ENCODE measurements at regions not wholly inside any gene's neighbourhood (a gene's known extent, or its start where the extent isn't known, plus 50 kb on each side); places are given as distances from the start of the nearest gene placed in this dataset.

- Histone ChIP-seq H3K4me3 (ENCODE audit: low read depth, low read length) (peak overlapping the region; percentile 60), H3K27me3 (replicated peaks; ENCODE audit: control insufficient read depth, insufficient read depth, low read length) (no peaks in the 10 kb centered on the region), H3K36me3 (ENCODE audit: control insufficient read depth, insufficient read depth, low read length) (no peaks in the 10 kb centered on the region), H3K4me1 (peaks cover 64% of the 10 kb centered on the region), H3K9me3 (no peaks in the 10 kb centered on the region)
- Mint-ChIP-seq H3K27ac (ENCODE audit: unreplicated experiment) (peak overlapping the region; percentile 87), H3K36me3 (ENCODE audit: insufficient read depth, unreplicated experiment) (no peaks in the 10 kb centered on the region), H3K27me3 (ENCODE audit: insufficient read depth, unreplicated experiment) (no peaks in the 10 kb centered on the region), H3K9me3 (ENCODE audit: unreplicated experiment) (no peaks in the 10 kb centered on the region), H3K4me1 (ENCODE audit: low read depth, unreplicated experiment) (peaks cover 42% of the 10 kb centered on the region), H3K4me3 (ENCODE audit: unreplicated experiment) (peak overlapping the region; percentile 75)
- ChIA-PET CTCF (interaction anchor here (0.5 to 2.2 kb wide), 7 partner anchors 12 to 246 kb away, joined by 3 to 12 read pairs (median 3); no protein-coding TSS in a partner anchor), POLR2A (interaction anchor here (0.5 to 1.3 kb wide), 3 partner anchors 14 to 50 kb away, joined by 3 to 11 read pairs (median 5); no protein-coding TSS in a partner anchor)
- intact Hi-C loops (cut with micrococcal nuclease; ENCODE audit: unreplicated experiment), result loop anchor here (1.0 kb wide), 1 partner anchor 14 kb away; no protein-coding TSS in a partner anchor
- TF ChIP-seq CTCF (IDR thresholded peaks at IDR 0.05; ENCODE audit: insufficient read depth in 1 of 2, low read depth in 1 of 2, low read length in 1 of 2, severe bottlenecking in 1 of 2, unreplicated experiment in 1 of 2), result peak in 1 of 2 experiments; percentile 31
- peak; percentile 92 for DNase-seq
- BruUV-seq (replicated peaks), result TSS peak; percentile 86
Observed at GRCh38 chr17:49901460-49902331, 53.8 kb upstream of the TAC4 start.

GRCh38 chr17:49903523-49903922 is 55.7 kb upstream of the TAC4 start:
- H3K27ac Mint-ChIP-seq (ENCODE audit: unreplicated experiment), result peak overlapping the region; percentile 87
- ChIA-PET POLR2A (no interaction called here), CTCF (interaction anchor here (1.0 kb wide), 1 partner anchor 9 kb away, joined by 3 read pairs; no protein-coding TSS in a partner anchor)
- H3K9me3 ChIP-seq, result no peaks in the 10 kb centered on the region
- BruUV-seq (replicated peaks), result no TSS peak
- peaks cover 30% of the 10 kb centered on the region for H3K4me1 Mint-ChIP-seq (ENCODE audit: low read depth, unreplicated experiment)
- peaks cover 46% of the 10 kb centered on the region for H3K4me1 ChIP-seq
- no peaks in the 10 kb centered on the region for H3K27me3 Mint-ChIP-seq (ENCODE audit: insufficient read depth, unreplicated experiment)
- no peak overlapping the region for H3K4me3 ChIP-seq (ENCODE audit: low read depth, low read length)
- intact Hi-C loops (cut with micrococcal nuclease; ENCODE audit: unreplicated experiment), result no loop called here
- H3K4me3 Mint-ChIP-seq (ENCODE audit: unreplicated experiment), result peak overlapping the region; percentile 75
- no peaks in the 10 kb centered on the region for H3K9me3 Mint-ChIP-seq (ENCODE audit: unreplicated experiment)
- no peak for DNase-seq
- no peak for TF ChIP-seq CTCF (IDR thresholded peaks at IDR 0.05; ENCODE audit: insufficient read depth in 1 of 2, low read depth in 1 of 2, low read length in 1 of 2, severe bottlenecking in 1 of 2, unreplicated experiment in 1 of 2)
- H3K36me3 ChIP-seq (ENCODE audit: control insufficient read depth, insufficient read depth, low read length), result no peaks in the 10 kb centered on the region
- no peaks in the 10 kb centered on the region for H3K27me3 ChIP-seq (replicated peaks; ENCODE audit: control insufficient read depth, insufficient read depth, low read length)
- no peaks in the 10 kb centered on the region for H3K36me3 Mint-ChIP-seq (ENCODE audit: insufficient read depth, unreplicated experiment)

- H3K27me3 Mint-ChIP-seq (ENCODE audit: insufficient read depth, unreplicated experiment), result no peaks in the 10 kb centered on the region
- no peak for DNase-seq
- H3K4me1 ChIP-seq, result peaks cover 32% of the 10 kb centered on the region
- no peaks in the 10 kb centered on the region for H3K9me3 Mint-ChIP-seq (ENCODE audit: unreplicated experiment)
- H3K27ac Mint-ChIP-seq (ENCODE audit: unreplicated experiment), result no peak overlapping the region
- H3K27me3 ChIP-seq (replicated peaks; ENCODE audit: control insufficient read depth, insufficient read depth, low read length), result no peaks in the 10 kb centered on the region
- POLR2A ChIA-PET, result no interaction called here
- peaks cover 20% of the 10 kb centered on the region for H3K4me1 Mint-ChIP-seq (ENCODE audit: low read depth, unreplicated experiment)
- CTCF ChIA-PET, result interaction anchor here (0.8 kb wide), 1 partner anchor 12 kb away, joined by 3 read pairs; no protein-coding TSS in a partner anchor
- H3K9me3 ChIP-seq, result no peaks in the 10 kb centered on the region
- no peak overlapping the region for H3K4me3 Mint-ChIP-seq (ENCODE audit: unreplicated experiment)
- no peak for TF ChIP-seq CTCF (IDR thresholded peaks at IDR 0.05; ENCODE audit: insufficient read depth in 1 of 2, low read depth in 1 of 2, low read length in 1 of 2, severe bottlenecking in 1 of 2, unreplicated experiment in 1 of 2)
- H3K4me3 ChIP-seq (ENCODE audit: low read depth, low read length), result no peak overlapping the region
- BruUV-seq (replicated peaks), result no TSS peak
- no peaks in the 10 kb centered on the region for H3K36me3 Mint-ChIP-seq (ENCODE audit: insufficient read depth, unreplicated experiment)
- intact Hi-C loops (cut with micrococcal nuclease; ENCODE audit: unreplicated experiment), result no loop called here
- no peaks in the 10 kb centered on the region for H3K36me3 ChIP-seq (ENCODE audit: control insufficient read depth, insufficient read depth, low read length)
Observed at GRCh38 chr17:49904893-49905292, 57.0 kb upstream of the TAC4 start.
